Fibroblast of lung (primary cell): ENCODE measurements at regions not wholly inside any gene's neighbourhood (a gene's known extent, or its start where the extent isn't known, plus 50 kb on each side); places are given as distances from the start of the nearest gene placed in this dataset.
"Not testable (repeated sequence)": the region's sequence is repeated elsewhere in the genome, so short reads cannot be mapped to it uniquely, and the experiment has no call there.

ENCODE experiments used
- CTCF ChIP-seq, 2 donors: IDR thresholded peaks in 1 of 2; conservative IDR thresholded peaks in 1 of 2; 1 replicate in 1 of 2; 2 replicates in 1 of 2; pipeline ENCODE4 v1.5.1; 2011 to 2012; ENCODE audit warnings: low read length in 2 of 2, control low read depth in 1 of 2, inconsistent platforms in 1 of 2, low read depth in 1 of 2, mild to moderate bottlenecking in 1 of 2
- EZH2 ChIP-seq: IDR thresholded peaks from 2 replicates; pipeline ENCODE4 v1.5.1; 2012; ENCODE audit warnings: low read length, control low read depth, mild to moderate bottlenecking; ENCODE audit errors: missing control alignments

- not testable (repeated sequence) for TF ChIP-seq EZH2; CTCF (conservative IDR thresholded peaks at IDR 0.05 in 1 of 2, IDR thresholded peaks at IDR 0.05 in 1 of 2; ENCODE audit: low read depth in 1 of 2, low read length in 2 of 2)
Measured at GRCh38 chr2:198270157-198270556, 465.8 kb downstream of the PLCL1 start.
